Adrenal gland (tissue), 5 donors: ENCODE measurements at regions not wholly inside any gene's neighbourhood (a gene's known extent, or its start where the extent isn't known, plus 50 kb on each side); places are given as distances from the start of the nearest gene placed in this dataset.

Experiments used
- POLR2A ChIP-seq, 2 donors: fragments of 450-650 bp; IDR thresholded peaks; one replicate each; pipeline ENCODE4 v1.6.1; 2017; ENCODE audit warnings: antibody characterized with exemption in 2 of 2, mild to moderate bottlenecking in 2 of 2, moderate library complexity in 1 of 2
- TF ChIP-seq, protein P1 (sequence below), 6 experiments: fragments of 450-650 bp in 4 of 6; fragments of 200-600 bp in 2 of 6; sonication (generic) in 1 of 6; IDR thresholded peaks; 1 replicate in 5 of 6; 2 replicates in 1 of 6; pipeline versions ENCODE4 v1.5.1 to v1.8.0; 2016 to 2021; ENCODE audit warnings: antibody characterized with exemption in 6 of 6, mild to moderate bottlenecking in 2 of 6, moderate library complexity in 1 of 6
- donor health status: DM: no; HTN: no; CAD: no.

DNA sequence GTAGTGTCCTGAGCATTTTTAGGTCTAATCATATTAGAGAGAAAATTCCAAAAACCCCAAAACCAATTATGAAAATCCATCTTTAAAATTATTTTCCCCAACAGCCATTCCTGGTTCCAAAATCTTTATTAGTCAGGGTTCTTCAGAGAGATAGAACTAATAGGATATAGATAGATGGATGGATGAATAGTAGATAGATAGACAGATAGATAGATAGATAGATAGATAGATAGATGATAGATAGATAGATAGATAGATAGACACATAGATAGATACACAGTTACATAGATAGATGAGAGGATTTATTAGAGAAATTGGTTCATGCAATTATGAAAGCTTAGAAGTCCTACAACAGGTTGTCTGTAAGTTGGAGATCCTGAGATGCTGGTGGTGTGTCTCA lies 122.7 kb upstream of the POGK start:
- TF ChIP-seq, protein P1, sequence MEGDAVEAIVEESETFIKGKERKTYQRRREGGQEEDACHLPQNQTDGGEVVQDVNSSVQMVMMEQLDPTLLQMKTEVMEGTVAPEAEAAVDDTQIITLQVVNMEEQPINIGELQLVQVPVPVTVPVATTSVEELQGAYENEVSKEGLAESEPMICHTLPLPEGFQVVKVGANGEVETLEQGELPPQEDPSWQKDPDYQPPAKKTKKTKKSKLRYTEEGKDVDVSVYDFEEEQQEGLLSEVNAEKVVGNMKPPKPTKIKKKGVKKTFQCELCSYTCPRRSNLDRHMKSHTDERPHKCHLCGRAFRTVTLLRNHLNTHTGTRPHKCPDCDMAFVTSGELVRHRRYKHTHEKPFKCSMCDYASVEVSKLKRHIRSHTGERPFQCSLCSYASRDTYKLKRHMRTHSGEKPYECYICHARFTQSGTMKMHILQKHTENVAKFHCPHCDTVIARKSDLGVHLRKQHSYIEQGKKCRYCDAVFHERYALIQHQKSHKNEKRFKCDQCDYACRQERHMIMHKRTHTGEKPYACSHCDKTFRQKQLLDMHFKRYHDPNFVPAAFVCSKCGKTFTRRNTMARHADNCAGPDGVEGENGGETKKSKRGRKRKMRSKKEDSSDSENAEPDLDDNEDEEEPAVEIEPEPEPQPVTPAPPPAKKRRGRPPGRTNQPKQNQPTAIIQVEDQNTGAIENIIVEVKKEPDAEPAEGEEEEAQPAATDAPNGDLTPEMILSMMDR (IDR thresholded peaks at IDR 0.05): no peak
- no peak for TF ChIP-seq POLR2A (IDR thresholded peaks at IDR 0.05)
